HepG2 (cell line): ENCODE measurements at regions not wholly inside any gene's neighbourhood (a gene's known extent, or its start where the extent isn't known, plus 50 kb on each side); places are given as distances from the start of the nearest gene placed in this dataset.

ENCODE experiments used
- ATAC-seq: fragments of 200-7000 bp; cut with Tn5 transposase; 3 replicates; pipeline ENCODE4 v1.9.1; 2020; ENCODE audit warnings: mild to moderate bottlenecking, moderate library complexity
- BruUV-seq: library from RNA; stranded (reverse); fragments of 400-500 nt; replicated peaks from 2 replicates; lab custom pipeline; 2021; lab: Mats Ljungman, UMichigan
- CTCF ChIA-PET: fragments of 300-600 bp; formaldehyde crosslinking; extraction: SDS; loops from one replicate; lab custom pipeline; 2021; ENCODE audit warnings: low total read pairs, inconsistent platforms, low intra/inter-chr PET ratio; lab: Yijun Ruan, JAX
- POLR2A ChIA-PET: fragments of 350-600 bp; sonication (Branson Sonifier 250); formaldehyde crosslinking; loops from one replicate; lab custom pipeline; 2020; ENCODE audit warnings: antibody characterized with exemption, inconsistent platforms; lab: Yijun Ruan, JAX
- DNase-seq: peaks from one replicate; pipeline ENCODE4 v3.0.0-alpha.2; 2015; ENCODE audit warnings: low spot score
- FAIRE-seq: peaks from 3 replicates; lab custom pipeline; 2011; peaks lifted over from hg19 to GRCh38; lab: Jason Lieb, UNC
- H2AFZ ChIP-seq: one replicate; pipeline ENCODE4 v1.6.1; 2011; ENCODE audit warnings: low read length, inconsistent platforms
- H3K27ac ChIP-seq: fragments of 300-600 bp; 3 replicates; pipeline ENCODE4 v1.8.0; 2011; ENCODE audit warnings: mixed run types, mild to moderate bottlenecking, mixed read lengths, low read length, inconsistent platforms; ENCODE audit not compliant: insufficient read depth; ENCODE audit errors: extremely low read length
- H3K27me3 ChIP-seq, 2 experiments: fragments of 200-600 bp in 1 of 2; 2 replicates in 1 of 2; 3 replicates in 1 of 2; pipeline versions ENCODE4 v1.6.0 to v1.8.0; 2011; ENCODE audit warnings: low read length in 2 of 2, mild to moderate bottlenecking in 2 of 2, moderate library complexity in 2 of 2, inconsistent platforms in 1 of 2; ENCODE audit not compliant: insufficient read depth in 2 of 2, control insufficient read depth in 1 of 2
- H3K36me3 ChIP-seq, 2 experiments: fragments of 200-600 bp in 1 of 2; replicated peaks in 1 of 2; 2 replicates in 1 of 2; 3 replicates in 1 of 2; pipeline versions ENCODE4 v1.5.1 to v1.8.0; 2011; ENCODE audit warnings: low read length in 2 of 2, inconsistent platforms in 1 of 2; ENCODE audit not compliant: insufficient read depth in 2 of 2, control insufficient read depth in 1 of 2
- H3K4me1 ChIP-seq: 2 replicates; pipeline ENCODE4 v1.5.1; 2012; ENCODE audit warnings: low read length, inconsistent platforms; ENCODE audit not compliant: insufficient read depth
- H3K4me2 ChIP-seq: 2 replicates; pipeline ENCODE4 v1.6.0; 2011; ENCODE audit warnings: low read depth, low read length, inconsistent platforms
- H3K4me3 ChIP-seq, 3 experiments: fragments of 200-600 bp in 1 of 3; sonication (generic), shearing (Covaris generic) in 1 of 3; replicated peaks in 1 of 3; 2 replicates each; pipeline ENCODE4 v1.5.1; 2011 to 2016; ENCODE audit warnings: low read length in 3 of 3, inconsistent platforms in 2 of 3, low read depth in 2 of 3, mild to moderate bottlenecking in 2 of 3, control low read depth in 1 of 3, mixed read lengths in 1 of 3; ENCODE audit not compliant: insufficient read depth in 1 of 3
- H3K79me2 ChIP-seq: one replicate; pipeline ENCODE4 v1.6.1; 2011; ENCODE audit warnings: low read length, inconsistent platforms; ENCODE audit not compliant: insufficient read depth
- H3K9ac ChIP-seq: 2 replicates; pipeline ENCODE4 v1.6.0; 2011; ENCODE audit warnings: mild to moderate bottlenecking, low read depth, low read length, inconsistent platforms; ENCODE audit not compliant: insufficient read depth
- H3K9me3 ChIP-seq: 2 replicates; pipeline ENCODE4 v1.5.1; 2012; ENCODE audit warnings: mild to moderate bottlenecking, low read length
- H4K20me1 ChIP-seq: 2 replicates; pipeline ENCODE4 v1.6.0; 2011; ENCODE audit warnings: inconsistent platforms, mild to moderate bottlenecking, low read length, moderate library complexity; ENCODE audit not compliant: insufficient read depth
- FOSL1 ChIP-seq: sonication (generic); formaldehyde crosslinking; IDR thresholded peaks from 2 replicates; pipeline ENCODE4 v1.9.0; 2021; ENCODE audit warnings: missing genetic modification reagents, borderline replicate concordance
- NFKBIZ ChIP-seq: IDR thresholded peaks from 2 replicates; pipeline ENCODE4 v1.6.1; 2018; ENCODE audit warnings: missing genetic modification reagents, missing compliant biosample characterization
- TEAD2 ChIP-seq: sonication (generic); formaldehyde crosslinking; IDR thresholded peaks from 2 replicates; pipeline ENCODE4 v1.9.0; 2021; ENCODE audit warnings: missing genetic modification reagents
- ZNF407 ChIP-seq: sonication (generic); formaldehyde crosslinking; IDR thresholded peaks from one replicate; pipeline ENCODE4 v1.5.1; 2020; ENCODE audit warnings: mild to moderate bottlenecking, missing genetic modification reagents; ENCODE audit errors: not compliant biosample characterization
- ZNF460 ChIP-seq: sonication (generic); formaldehyde crosslinking; IDR thresholded peaks from 2 replicates; pipeline ENCODE4 v1.5.1; 2020; ENCODE audit warnings: missing genetic modification reagents, mild to moderate bottlenecking, borderline replicate concordance
- ZNF674 ChIP-seq: sonication (generic); formaldehyde crosslinking; IDR thresholded peaks from 2 replicates; pipeline ENCODE4 v1.5.0; 2020; ENCODE audit warnings: low read depth, mild to moderate bottlenecking, missing genetic modification reagents
- ZNF781 ChIP-seq: sonication (generic); formaldehyde crosslinking; IDR thresholded peaks from 2 replicates; pipeline ENCODE4 v1.5.1; 2020; ENCODE audit warnings: borderline replicate concordance, mild to moderate bottlenecking, missing genetic modification reagents; ENCODE audit errors: not compliant biosample characterization
- WGBS: methylation state at CpG from one replicate; pipeline ENCODE4 v1.1.6; 2017; ENCODE audit warnings: low lambda C conversion rate; 5-methylcytosine and 5-hydroxymethylcytosine counted together
- in situ Hi-C: cut with HindIII; loops from 2 replicates; pipeline ENCODE4 v1.10.0; 2017; ENCODE audit warnings: low pct_unique_long_range_greater_than_20kb; ENCODE audit not compliant: extremely low pct_ligation_motif_present
- intact Hi-C: fragments of 100-400 bp; cut with micrococcal nuclease; formaldehyde crosslinking; loops from one replicate; pipeline ENCODE4 v1.10.0; 2022; ENCODE audit not compliant: unreplicated experiment

- no peaks in the 10 kb centered on the region for H4K20me1 ChIP-seq
- BruUV-seq, result no TSS peak
- no peaks in the 10 kb centered on the region for H3K9me3 ChIP-seq
- H3K79me2 ChIP-seq, result no peaks in the 10 kb centered on the region
- H3K9ac ChIP-seq, result no peak overlapping the region
- ChIA-PET POLR2A (no interaction called here), CTCF (no interaction called here)
- 41% methylated on average over 2 of the region's 2 CpGs for WGBS
- no peaks in the 10 kb centered on the region for H3K4me1 ChIP-seq
- H3K4me3 ChIP-seq, result no peak overlapping the region
- no peak for TF ChIP-seq ZNF460 (CRISPR knock-in tag)
- H3K36me3 ChIP-seq, result no peaks in the 10 kb centered on the region
- FAIRE-seq, result no peak
- intact Hi-C loops (no loop called here), in situ Hi-C loops (no loop called here)
- no peak for ATAC-seq
- no peak overlapping the region for H3K4me2 ChIP-seq
- DNase-seq, result no peak
- no peak overlapping the region for H2AFZ ChIP-seq
- H3K27ac ChIP-seq, result no peak overlapping the region
- H3K27me3 ChIP-seq, result no peaks in the 10 kb centered on the region
Observed at GRCh38 chr1:189790335-189790734, 687.3 kb downstream of the BRINP3 start.

- H3K36me3 ChIP-seq, result no peaks in the 10 kb centered on the region
- H3K9ac ChIP-seq, result no peak overlapping the region
- no peak overlapping the region for H3K4me2 ChIP-seq
- FAIRE-seq, result no peak
- DNase-seq, result no peak
- intact Hi-C loops (no loop called here), in situ Hi-C loops (no loop called here)
- H3K4me3 ChIP-seq, result no peak overlapping the region
- H3K4me1 ChIP-seq, result no peaks in the 10 kb centered on the region
- H3K79me2 ChIP-seq, result no peaks in the 10 kb centered on the region
- no TSS peak for BruUV-seq
- no peaks in the 10 kb centered on the region for H3K27me3 ChIP-seq
- H3K27ac ChIP-seq, result no peak overlapping the region
- ATAC-seq, result peak; percentile 53; the same call in 2 of the 3 replicates
- TF ChIP-seq ZNF674 (CRISPR knock-in tag) (no peak), NFKBIZ (CRISPR knock-in tag) (no peak), ZNF781 (CRISPR knock-in tag) (no peak), ZNF407 (CRISPR knock-in tag) (no peak), FOSL1 (CRISPR knock-in tag) (no peak), TEAD2 (CRISPR knock-in tag) (no peak)
- CTCF ChIA-PET, result no interaction called here
- no peak overlapping the region for H2AFZ ChIP-seq
- no peaks in the 10 kb centered on the region for H4K20me1 ChIP-seq
- WGBS, result 0% methylated on average over 2 of the region's 3 CpGs
- no peaks in the 10 kb centered on the region for H3K9me3 ChIP-seq
- POLR2A ChIA-PET, result no interaction called here
Observed at GRCh38 chr1:189803364-189803763, 674.3 kb downstream of the BRINP3 start.
